ENCODE measurements at regions not wholly inside any gene's neighbourhood (a gene's known extent, or its start where the extent isn't known, plus 50 kb on each side); places are given as distances from the start of the nearest gene placed in this dataset.

- Histone ChIP-seq H3K27me3 (ENCODE audit: control insufficient read depth in 1 of 2, insufficient read depth in 1 of 2, low read length in 2 of 2) (no peaks in the 10 kb centered on the region), H2BK12ac (ENCODE audit: low read length in 2 of 2) (no peak overlapping the region), H3K36me3 (ENCODE audit: control insufficient read depth in 1 of 2, insufficient read depth in 2 of 2, low read depth in 1 of 2, low read length in 2 of 2) (no peaks in the 10 kb centered on the region), H3K79me1 (replicated peaks; ENCODE audit: low read length, poor library complexity, severe bottlenecking) (no peaks in the 10 kb centered on the region), H4K8ac (ENCODE audit: low read length) (no peak overlapping the region), H3K4ac (ENCODE audit: low read depth in 1 of 2, low read length in 2 of 2) (no peak overlapping the region), H3K4me2 (ENCODE audit: low read length, poor library complexity, severe bottlenecking) (no peak overlapping the region), H3K14ac (ENCODE audit: low read length in 2 of 2) (no peak overlapping the region), H2AFZ (ENCODE audit: low read depth, low read length) (no peak overlapping the region), H3K9ac (ENCODE audit: low read length) (no peak overlapping the region), H3K9me3 (ENCODE audit: control insufficient read depth, low read length) (no peaks in the 10 kb centered on the region), H2AK5ac (ENCODE audit: low read length, severe bottlenecking) (no peak overlapping the region), H3K27ac (ENCODE audit: low read length, poor library complexity, severe bottlenecking) (no peak overlapping the region), H2BK15ac (ENCODE audit: low read depth, poor library complexity, severe bottlenecking) (no peak overlapping the region), H3K23ac (ENCODE audit: low read length in 2 of 2) (no peak overlapping the region), H4K91ac (ENCODE audit: low read length) (no peak overlapping the region), H3K4me1 (ENCODE audit: control insufficient read depth, insufficient read depth, low read depth, low read length) (peaks cover 2% of the 10 kb centered on the region), H3K4me3 (ENCODE audit: insufficient read depth in 1 of 2, low read depth in 1 of 2, low read length in 2 of 2) (no peak overlapping the region), H2BK120ac (ENCODE audit: low read depth, low read length) (no peak overlapping the region), H3K18ac (ENCODE audit: low read depth in 1 of 2, low read length in 2 of 2) (no peak overlapping the region), H2BK5ac (ENCODE audit: low read depth, low read length, poor library complexity, severe bottlenecking) (no peak overlapping the region)
- no peak for DNase-seq
Measured at GRCh38 chr7:41121228-41121627, 581.7 kb downstream of the INHBA start.

GRCh38 chr7:41118486-41118885 is 584.4 kb downstream of the INHBA start:
- Histone ChIP-seq H2BK15ac (ENCODE audit: low read depth, poor library complexity, severe bottlenecking) (no peak overlapping the region), H3K79me1 (replicated peaks; ENCODE audit: low read length, poor library complexity, severe bottlenecking) (no peaks in the 10 kb centered on the region), H3K23ac (ENCODE audit: low read length in 2 of 2) (no peak overlapping the region), H3K9me3 (ENCODE audit: control insufficient read depth, low read length) (no peaks in the 10 kb centered on the region), H2AFZ (ENCODE audit: low read depth, low read length) (no peak overlapping the region), H2BK5ac (ENCODE audit: low read depth, low read length, poor library complexity, severe bottlenecking) (no peak overlapping the region), H3K27me3 (ENCODE audit: control insufficient read depth in 1 of 2, insufficient read depth in 1 of 2, low read length in 2 of 2) (no peaks in the 10 kb centered on the region), H2AK5ac (ENCODE audit: low read length, severe bottlenecking) (no peak overlapping the region), H3K4me2 (ENCODE audit: low read length, poor library complexity, severe bottlenecking) (no peak overlapping the region), H3K9ac (ENCODE audit: low read length) (no peak overlapping the region), H3K18ac (ENCODE audit: low read depth in 1 of 2, low read length in 2 of 2) (peak overlapping the region in 1 of 2 experiments; percentile 22), H4K91ac (ENCODE audit: low read length) (no peak overlapping the region), H2BK120ac (ENCODE audit: low read depth, low read length) (no peak overlapping the region), H3K27ac (ENCODE audit: low read length, poor library complexity, severe bottlenecking) (no peak overlapping the region), H4K8ac (ENCODE audit: low read length) (no peak overlapping the region), H3K36me3 (ENCODE audit: control insufficient read depth in 1 of 2, insufficient read depth in 2 of 2, low read depth in 1 of 2, low read length in 2 of 2) (no peaks in the 10 kb centered on the region), H3K4me1 (ENCODE audit: control insufficient read depth, insufficient read depth, low read depth, low read length) (peaks cover 2% of the 10 kb centered on the region), H3K14ac (ENCODE audit: low read length in 2 of 2) (no peak overlapping the region), H2BK12ac (ENCODE audit: low read length in 2 of 2) (no peak overlapping the region), H3K4ac (ENCODE audit: low read depth in 1 of 2, low read length in 2 of 2) (no peak overlapping the region), H3K4me3 (ENCODE audit: insufficient read depth in 1 of 2, low read depth in 1 of 2, low read length in 2 of 2) (no peak overlapping the region)
- no peak for DNase-seq
- WGBS = 88% methylated on average over 2 of the region's 4 CpGs

GRCh38 chr7:41117431-41117830 is 585.5 kb downstream of the INHBA start:
- no peak overlapping the region for H3K4me3 ChIP-seq (ENCODE audit: insufficient read depth in 1 of 2, low read depth in 1 of 2, low read length in 2 of 2)
- H3K4ac ChIP-seq (ENCODE audit: low read depth in 1 of 2, low read length in 2 of 2) = no peak overlapping the region
- no peaks in the 10 kb centered on the region for H3K36me3 ChIP-seq (ENCODE audit: control insufficient read depth in 1 of 2, insufficient read depth in 2 of 2, low read depth in 1 of 2, low read length in 2 of 2)
- no peak overlapping the region for H2AK5ac ChIP-seq (ENCODE audit: low read length, severe bottlenecking)
- no peak overlapping the region for H3K4me2 ChIP-seq (ENCODE audit: low read length, poor library complexity, severe bottlenecking)
- no peak for DNase-seq
- 83% methylated on average over 1 of the region's 2 CpGs for WGBS
- H3K14ac ChIP-seq (ENCODE audit: low read length in 2 of 2) = no peak overlapping the region
- H2BK12ac ChIP-seq (ENCODE audit: low read length in 2 of 2) = no peak overlapping the region
- H3K27ac ChIP-seq (ENCODE audit: low read length, poor library complexity, severe bottlenecking) = no peak overlapping the region
- H3K23ac ChIP-seq (ENCODE audit: low read length in 2 of 2) = no peak overlapping the region
- H3K9ac ChIP-seq (ENCODE audit: low read length) = no peak overlapping the region
- H2AFZ ChIP-seq (ENCODE audit: low read depth, low read length) = no peak overlapping the region
- no peaks in the 10 kb centered on the region for H3K9me3 ChIP-seq (ENCODE audit: control insufficient read depth, low read length)
- no peak overlapping the region for H4K8ac ChIP-seq (ENCODE audit: low read length)
- H2BK15ac ChIP-seq (ENCODE audit: low read depth, poor library complexity, severe bottlenecking) = no peak overlapping the region
- no peak overlapping the region for H4K91ac ChIP-seq (ENCODE audit: low read length)
- H3K18ac ChIP-seq (ENCODE audit: low read depth in 1 of 2, low read length in 2 of 2) = no peak overlapping the region
- no peak overlapping the region for H2BK5ac ChIP-seq (ENCODE audit: low read depth, low read length, poor library complexity, severe bottlenecking)
- no peaks in the 10 kb centered on the region for H3K27me3 ChIP-seq (ENCODE audit: control insufficient read depth in 1 of 2, insufficient read depth in 1 of 2, low read length in 2 of 2)
- peaks cover 2% of the 10 kb centered on the region for H3K4me1 ChIP-seq (ENCODE audit: control insufficient read depth, insufficient read depth, low read depth, low read length)
- H2BK120ac ChIP-seq (ENCODE audit: low read depth, low read length) = no peak overlapping the region
- H3K79me1 ChIP-seq (replicated peaks; ENCODE audit: low read length, poor library complexity, severe bottlenecking) = no peaks in the 10 kb centered on the region

- no peaks in the 10 kb centered on the region for H3K27me3 ChIP-seq (ENCODE audit: control insufficient read depth in 1 of 2, insufficient read depth in 1 of 2, low read length in 2 of 2)
- no peak overlapping the region for H2BK15ac ChIP-seq (ENCODE audit: low read depth, poor library complexity, severe bottlenecking)
- no peak overlapping the region for H3K4me2 ChIP-seq (ENCODE audit: low read length, poor library complexity, severe bottlenecking)
- H3K4ac ChIP-seq (ENCODE audit: low read depth in 1 of 2, low read length in 2 of 2) = no peak overlapping the region
- no peak overlapping the region for H3K14ac ChIP-seq (ENCODE audit: low read length in 2 of 2)
- H4K91ac ChIP-seq (ENCODE audit: low read length) = no peak overlapping the region
- H3K18ac ChIP-seq (ENCODE audit: low read depth in 1 of 2, low read length in 2 of 2) = no peak overlapping the region
- no peak overlapping the region for H4K8ac ChIP-seq (ENCODE audit: low read length)
- no peaks in the 10 kb centered on the region for H3K79me1 ChIP-seq (replicated peaks; ENCODE audit: low read length, poor library complexity, severe bottlenecking)
- no peak overlapping the region for H3K27ac ChIP-seq (ENCODE audit: low read length, poor library complexity, severe bottlenecking)
- DNase-seq = no peak
- no peaks in the 10 kb centered on the region for H3K36me3 ChIP-seq (ENCODE audit: control insufficient read depth in 1 of 2, insufficient read depth in 2 of 2, low read depth in 1 of 2, low read length in 2 of 2)
- H2BK12ac ChIP-seq (ENCODE audit: low read length in 2 of 2) = no peak overlapping the region
- peaks cover 2% of the 10 kb centered on the region for H3K4me1 ChIP-seq (ENCODE audit: control insufficient read depth, insufficient read depth, low read depth, low read length)
- no CpG with 5 or more reads among the region's 1 CpG for WGBS
- H3K23ac ChIP-seq (ENCODE audit: low read length in 2 of 2) = no peak overlapping the region
- H3K9me3 ChIP-seq (ENCODE audit: control insufficient read depth, low read length) = no peaks in the 10 kb centered on the region
- no peak overlapping the region for H2BK120ac ChIP-seq (ENCODE audit: low read depth, low read length)
- H2AFZ ChIP-seq (ENCODE audit: low read depth, low read length) = no peak overlapping the region
- H3K9ac ChIP-seq (ENCODE audit: low read length) = no peak overlapping the region
- H2AK5ac ChIP-seq (ENCODE audit: low read length, severe bottlenecking) = no peak overlapping the region
- no peak overlapping the region for H3K4me3 ChIP-seq (ENCODE audit: insufficient read depth in 1 of 2, low read depth in 1 of 2, low read length in 2 of 2)
- no peak overlapping the region for H2BK5ac ChIP-seq (ENCODE audit: low read depth, low read length, poor library complexity, severe bottlenecking)
Measured at GRCh38 chr7:41116817-41117216, 586.1 kb downstream of the INHBA start.

Measured in mesenchymal stem cell (in vitro differentiated cells and primary cell).